ENCODE measurements at regions not wholly inside any gene's neighbourhood (a gene's known extent, or its start where the extent isn't known, plus 50 kb on each side); places are given as distances from the start of the nearest gene placed in this dataset.

GRCh38 chr4:130510661-130511060, 1414.7 kb downstream of the C4orf33 start:
- no peaks in the 10 kb centered on the region; the same call in 1 of the 2 replicates for H3K9me3 ChIP-seq
- Mint-ChIP-seq H3K4me1 (ENCODE audit: low read depth, unreplicated experiment) (no peaks in the 10 kb centered on the region), H3K36me3 (ENCODE audit: insufficient read depth, unreplicated experiment) (no peaks in the 10 kb centered on the region), H3K4me3 (ENCODE audit: unreplicated experiment) (no peak overlapping the region), H3K27me3 (ENCODE audit: insufficient read depth, unreplicated experiment) (peaks cover 6% of the 10 kb centered on the region), H3K9me3 (ENCODE audit: unreplicated experiment) (no peaks in the 10 kb centered on the region), H3K27ac (ENCODE audit: unreplicated experiment) (no peak overlapping the region)
- no peaks in the 10 kb centered on the region for H3K27me3 ChIP-seq (replicated peaks; ENCODE audit: control insufficient read depth, insufficient read depth, low read length)
- no TSS peak for BruUV-seq (replicated peaks)
- ChIA-PET CTCF (no interaction called here), POLR2A (no interaction called here)
- no peaks in the 10 kb centered on the region for H3K4me1 ChIP-seq
- no peak for TF ChIP-seq CTCF (IDR thresholded peaks at IDR 0.05; ENCODE audit: insufficient read depth in 1 of 2, low read depth in 1 of 2, low read length in 1 of 2, severe bottlenecking in 1 of 2, unreplicated experiment in 1 of 2)
- no peak overlapping the region for H3K4me3 ChIP-seq (ENCODE audit: low read depth, low read length)
- no peaks in the 10 kb centered on the region for H3K36me3 ChIP-seq (ENCODE audit: control insufficient read depth, insufficient read depth, low read length)
- intact Hi-C loops (cut with micrococcal nuclease; ENCODE audit: unreplicated experiment): no loop called here
- DNase-seq: no peak

GRCh38 chr4:130511776-130512175, 1415.8 kb downstream of the C4orf33 start:
- CTCF ChIA-PET: no interaction called here
- intact Hi-C loops (cut with micrococcal nuclease; ENCODE audit: unreplicated experiment): no loop called here
- BruUV-seq (replicated peaks): no TSS peak

GRCh38 chr4:130524057-130524456, 1428.1 kb downstream of the C4orf33 start:
- no peaks in the 10 kb centered on the region for H3K4me1 Mint-ChIP-seq (ENCODE audit: low read depth, unreplicated experiment)
- POLR2A ChIA-PET: no interaction called here
- Histone ChIP-seq H3K36me3 (ENCODE audit: control insufficient read depth, insufficient read depth, low read length) (no peaks in the 10 kb centered on the region), H3K4me1 (no peaks in the 10 kb centered on the region), H3K9me3 (peaks cover 5% of the 10 kb centered on the region; the same call in 1 of the 2 replicates), H3K27me3 (replicated peaks; ENCODE audit: control insufficient read depth, insufficient read depth, low read length) (no peaks in the 10 kb centered on the region), H3K4me3 (ENCODE audit: low read depth, low read length) (no peak overlapping the region)
- TF ChIP-seq CTCF (IDR thresholded peaks at IDR 0.05; ENCODE audit: insufficient read depth in 1 of 2, low read depth in 1 of 2, low read length in 1 of 2, severe bottlenecking in 1 of 2, unreplicated experiment in 1 of 2): no peak
- BruUV-seq (replicated peaks): no TSS peak
- no peaks in the 10 kb centered on the region for H3K36me3 Mint-ChIP-seq (ENCODE audit: insufficient read depth, unreplicated experiment)
- no peaks in the 10 kb centered on the region for H3K27me3 Mint-ChIP-seq (ENCODE audit: insufficient read depth, unreplicated experiment)
- H3K9me3 Mint-ChIP-seq (ENCODE audit: unreplicated experiment): no peaks in the 10 kb centered on the region
- intact Hi-C loops (cut with micrococcal nuclease; ENCODE audit: unreplicated experiment): no loop called here
- CTCF ChIA-PET: no interaction called here
- H3K27ac Mint-ChIP-seq (ENCODE audit: unreplicated experiment): no peak overlapping the region
- H3K4me3 Mint-ChIP-seq (ENCODE audit: unreplicated experiment): no peak overlapping the region
- DNase-seq: no peak

More at GRCh38 chr4:130511776-130512175, 1415.8 kb downstream of the C4orf33 start:
- no peak for TF ChIP-seq CTCF (IDR thresholded peaks at IDR 0.05; ENCODE audit: insufficient read depth in 1 of 2, low read depth in 1 of 2, low read length in 1 of 2, severe bottlenecking in 1 of 2, unreplicated experiment in 1 of 2)
- no peaks in the 10 kb centered on the region for H3K27me3 ChIP-seq (replicated peaks; ENCODE audit: control insufficient read depth, insufficient read depth, low read length)
- no peak overlapping the region for H3K4me3 ChIP-seq (ENCODE audit: low read depth, low read length)
- DNase-seq: no peak
- Mint-ChIP-seq H3K27me3 (ENCODE audit: insufficient read depth, unreplicated experiment) (peaks cover 6% of the 10 kb centered on the region), H3K36me3 (ENCODE audit: insufficient read depth, unreplicated experiment) (no peaks in the 10 kb centered on the region), H3K4me3 (ENCODE audit: unreplicated experiment) (no peak overlapping the region), H3K9me3 (ENCODE audit: unreplicated experiment) (no peaks in the 10 kb centered on the region), H3K4me1 (ENCODE audit: low read depth, unreplicated experiment) (no peaks in the 10 kb centered on the region), H3K27ac (ENCODE audit: unreplicated experiment) (no peak overlapping the region)
- POLR2A ChIA-PET: no interaction called here
- no peaks in the 10 kb centered on the region for H3K36me3 ChIP-seq (ENCODE audit: control insufficient read depth, insufficient read depth, low read length)
- no peaks in the 10 kb centered on the region; the same call in 1 of the 2 replicates for H3K9me3 ChIP-seq
- no peaks in the 10 kb centered on the region for H3K4me1 ChIP-seq

Data from Caco-2 (cell line).